Mammary epithelial cell (primary cell): ENCODE measurements at regions not wholly inside any gene's neighbourhood (a gene's known extent, or its start where the extent isn't known, plus 50 kb on each side); places are given as distances from the start of the nearest gene placed in this dataset.

Experiments
- EZH2 ChIP-seq: IDR thresholded peaks from 2 replicates; pipeline ENCODE4 v1.6.1; 2012; ENCODE audit warnings: low read length, inconsistent platforms, borderline replicate concordance
- TF ChIP-seq, protein P1 (sequence below), 2 donors: IDR thresholded peaks in 1 of 2; conservative IDR thresholded peaks in 1 of 2; 2 replicates each; pipeline ENCODE4 v1.5.1; 2011 to 2012; ENCODE audit warnings: inconsistent platforms in 2 of 2, low read length in 2 of 2, mild to moderate bottlenecking in 2 of 2, control low read depth in 1 of 2, low read depth in 1 of 2; ENCODE audit not compliant: insufficient read depth in 1 of 2; ENCODE audit errors: extremely low read depth in 1 of 2

DNA sequence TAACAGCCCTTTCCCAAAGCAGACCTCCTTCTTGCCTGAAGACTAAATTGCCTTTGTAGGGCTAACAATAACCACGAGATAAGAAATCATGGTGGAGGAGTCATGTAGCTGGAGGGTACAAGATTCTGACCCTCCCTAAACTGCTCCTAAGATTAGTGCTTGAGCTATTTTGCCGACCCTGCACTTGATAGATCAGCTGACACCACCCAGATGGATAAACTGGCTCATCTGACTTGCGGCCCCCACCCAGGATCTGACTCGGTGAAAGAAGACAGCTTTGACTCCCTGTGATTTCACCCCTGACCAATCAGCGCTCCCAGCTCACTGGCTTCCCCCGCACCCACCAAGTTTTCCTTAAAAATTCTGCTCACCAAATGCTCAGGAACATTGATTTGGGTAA is 57.6 kb upstream of the UNC93A start:
- TF ChIP-seq, protein P1, sequence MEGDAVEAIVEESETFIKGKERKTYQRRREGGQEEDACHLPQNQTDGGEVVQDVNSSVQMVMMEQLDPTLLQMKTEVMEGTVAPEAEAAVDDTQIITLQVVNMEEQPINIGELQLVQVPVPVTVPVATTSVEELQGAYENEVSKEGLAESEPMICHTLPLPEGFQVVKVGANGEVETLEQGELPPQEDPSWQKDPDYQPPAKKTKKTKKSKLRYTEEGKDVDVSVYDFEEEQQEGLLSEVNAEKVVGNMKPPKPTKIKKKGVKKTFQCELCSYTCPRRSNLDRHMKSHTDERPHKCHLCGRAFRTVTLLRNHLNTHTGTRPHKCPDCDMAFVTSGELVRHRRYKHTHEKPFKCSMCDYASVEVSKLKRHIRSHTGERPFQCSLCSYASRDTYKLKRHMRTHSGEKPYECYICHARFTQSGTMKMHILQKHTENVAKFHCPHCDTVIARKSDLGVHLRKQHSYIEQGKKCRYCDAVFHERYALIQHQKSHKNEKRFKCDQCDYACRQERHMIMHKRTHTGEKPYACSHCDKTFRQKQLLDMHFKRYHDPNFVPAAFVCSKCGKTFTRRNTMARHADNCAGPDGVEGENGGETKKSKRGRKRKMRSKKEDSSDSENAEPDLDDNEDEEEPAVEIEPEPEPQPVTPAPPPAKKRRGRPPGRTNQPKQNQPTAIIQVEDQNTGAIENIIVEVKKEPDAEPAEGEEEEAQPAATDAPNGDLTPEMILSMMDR (conservative IDR thresholded peaks at IDR 0.05 in 1 of 2, IDR thresholded peaks at IDR 0.05 in 1 of 2; ENCODE audit: extremely low read depth in 1 of 2, insufficient read depth in 1 of 2, low read depth in 1 of 2, low read length in 2 of 2), result no peak
- no peak for TF ChIP-seq EZH2
